ENCODE measurements at regions not wholly inside any gene's neighbourhood (a gene's known extent, or its start where the extent isn't known, plus 50 kb on each side); places are given as distances from the start of the nearest gene placed in this dataset.

DNA sequence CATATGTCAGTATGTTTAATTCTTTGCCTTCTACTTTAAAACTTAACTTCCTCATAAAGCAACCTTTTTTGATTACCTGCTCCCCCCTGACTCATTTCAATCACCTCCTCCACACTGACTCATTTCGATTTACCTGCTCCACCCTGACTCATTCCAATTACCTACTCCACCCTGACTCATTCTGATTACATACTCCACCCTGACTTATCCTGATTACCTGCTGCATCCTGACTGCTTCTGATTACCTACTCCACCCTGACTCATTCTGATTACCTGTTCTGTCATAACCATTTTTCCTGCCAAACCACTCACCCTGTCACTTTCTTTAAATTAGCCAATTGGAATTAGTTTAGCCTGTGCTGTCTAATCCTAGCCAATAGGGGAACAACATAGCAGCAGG, 263.6 kb downstream of the DDX3Y start:
- DNase-seq: no peak
